Neuronal stem cell (in vitro differentiated cells): ENCODE measurements at regions not wholly inside any gene's neighbourhood (a gene's known extent, or its start where the extent isn't known, plus 50 kb on each side); places are given as distances from the start of the nearest gene placed in this dataset.

Experiments used
- DNase-seq: peaks from one replicate; pipeline ENCODE4 v3.0.0-alpha.2; 2013; ENCODE audit warnings: low spot score
- H2AFZ ChIP-seq: one replicate; pipeline ENCODE4 v1.6.1; 2013; ENCODE audit warnings: mild to moderate bottlenecking, low read length, inconsistent platforms
- H2AK5ac ChIP-seq: 2 replicates; pipeline ENCODE4 v1.6.1; 2013; ENCODE audit warnings: low read depth, mild to moderate bottlenecking, inconsistent platforms, low read length, moderate library complexity, mixed read lengths
- H2BK120ac ChIP-seq: 2 replicates; pipeline ENCODE4 v1.6.1; 2013; ENCODE audit warnings: low read depth, mild to moderate bottlenecking, inconsistent platforms, low read length, moderate library complexity, mixed read lengths
- H2BK12ac ChIP-seq: one replicate; pipeline ENCODE4 v1.6.1; 2013; ENCODE audit warnings: low read length, inconsistent platforms
- H2BK15ac ChIP-seq: 2 replicates; pipeline ENCODE4 v1.6.1; 2013; ENCODE audit warnings: mild to moderate bottlenecking, low read length, inconsistent platforms, mixed read lengths
- H2BK5ac ChIP-seq: one replicate; pipeline ENCODE4 v1.6.1; 2013; ENCODE audit warnings: inconsistent platforms, mild to moderate bottlenecking, low read length, moderate library complexity
- H3K14ac ChIP-seq: one replicate; pipeline ENCODE4 v1.6.1; 2013; ENCODE audit warnings: low read length, inconsistent platforms
- H3K18ac ChIP-seq: 2 replicates; pipeline ENCODE4 v1.6.1; 2013; ENCODE audit warnings: low read length, inconsistent platforms
- H3K23ac ChIP-seq: 2 replicates; pipeline ENCODE4 v1.6.1; 2013; ENCODE audit warnings: low read depth, mild to moderate bottlenecking, mixed read lengths, low read length, inconsistent platforms; ENCODE audit not compliant: poor library complexity
- H3K27ac ChIP-seq: replicated peaks from 3 replicates; pipeline ENCODE4 v1.5.1; 2013; ENCODE audit warnings: low read length, inconsistent platforms
- H3K27me3 ChIP-seq, 3 experiments: 2 replicates each; pipeline ENCODE4 v1.6.1; 2013; ENCODE audit warnings: low read length in 3 of 3, mild to moderate bottlenecking in 2 of 3, inconsistent platforms in 1 of 3, low read depth in 1 of 3, mixed read lengths in 1 of 3, moderate library complexity in 1 of 3; ENCODE audit not compliant: control insufficient read depth in 3 of 3, insufficient read depth in 3 of 3
- H3K36me3 ChIP-seq, 2 donors: replicated peaks in 1 of 2; 2 replicates each; pipeline ENCODE4 v1.6.1; 2013; ENCODE audit warnings: low read length in 2 of 2; ENCODE audit not compliant: control insufficient read depth in 2 of 2, insufficient read depth in 2 of 2
- H3K4ac ChIP-seq: 2 replicates; pipeline ENCODE4 v1.6.1; 2013; ENCODE audit warnings: inconsistent platforms, mild to moderate bottlenecking, low read length, moderate library complexity
- H3K4me1 ChIP-seq, 2 donors: 1 replicate in 1 of 2; 2 replicates in 1 of 2; pipeline ENCODE4 v1.6.1; 2013; ENCODE audit warnings: low read length in 2 of 2, low read depth in 1 of 2; ENCODE audit not compliant: control insufficient read depth in 2 of 2, insufficient read depth in 1 of 2
- H3K4me2 ChIP-seq: one replicate; pipeline ENCODE4 v1.6.1; 2013; ENCODE audit warnings: mild to moderate bottlenecking, low read length, inconsistent platforms; ENCODE audit not compliant: insufficient read depth, poor library complexity, severe bottlenecking
- H3K4me3 ChIP-seq, 2 donors: 2 replicates each; pipeline ENCODE4 v1.5.1; 2013; ENCODE audit warnings: low read length in 2 of 2, mild to moderate bottlenecking in 2 of 2, inconsistent platforms in 1 of 2, moderate library complexity in 1 of 2
- H3K79me1 ChIP-seq: one replicate; pipeline ENCODE4 v1.6.1; 2013; ENCODE audit warnings: low read depth, mild to moderate bottlenecking, inconsistent platforms, low read length, moderate library complexity
- H3K9ac ChIP-seq: one replicate; pipeline ENCODE4 v1.6.1; 2013; ENCODE audit warnings: mild to moderate bottlenecking, low read depth, low read length, inconsistent platforms; ENCODE audit not compliant: poor library complexity
- H3K9me3 ChIP-seq, 2 donors: replicated peaks in 1 of 2; 2 replicates each; pipeline versions ENCODE3 to v1.6.1; 2013; ENCODE audit warnings: low read length in 2 of 2, mild to moderate bottlenecking in 2 of 2, inconsistent platforms in 1 of 2, low read depth in 1 of 2, mixed read lengths in 1 of 2, moderate library complexity in 1 of 2; ENCODE audit not compliant: control insufficient read depth in 2 of 2, insufficient read depth in 1 of 2
- H4K8ac ChIP-seq: one replicate; pipeline ENCODE4 v1.6.1; 2013; ENCODE audit warnings: low read depth, mild to moderate bottlenecking, inconsistent platforms, low read length, moderate library complexity
- H4K91ac ChIP-seq: one replicate; pipeline ENCODE4 v1.6.1; 2013; ENCODE audit warnings: low read length, low read depth, mild to moderate bottlenecking, inconsistent platforms; ENCODE audit not compliant: poor library complexity
- WGBS, 2 donors: extraction: QIAGEN DNeasy Blood & Tissue Kit; methylation state at CpG; one replicate each; pipeline ENCODE4 v1.1.7; 2013; ENCODE audit warnings: missing lambda C conversion rate in 2 of 2, mixed read lengths in 1 of 2; ENCODE audit not compliant: insufficient read length in 2 of 2, insufficient replicate concordance in 1 of 2; ENCODE audit errors: extremely low coverage in 2 of 2; 5-methylcytosine and 5-hydroxymethylcytosine counted together

DNA sequence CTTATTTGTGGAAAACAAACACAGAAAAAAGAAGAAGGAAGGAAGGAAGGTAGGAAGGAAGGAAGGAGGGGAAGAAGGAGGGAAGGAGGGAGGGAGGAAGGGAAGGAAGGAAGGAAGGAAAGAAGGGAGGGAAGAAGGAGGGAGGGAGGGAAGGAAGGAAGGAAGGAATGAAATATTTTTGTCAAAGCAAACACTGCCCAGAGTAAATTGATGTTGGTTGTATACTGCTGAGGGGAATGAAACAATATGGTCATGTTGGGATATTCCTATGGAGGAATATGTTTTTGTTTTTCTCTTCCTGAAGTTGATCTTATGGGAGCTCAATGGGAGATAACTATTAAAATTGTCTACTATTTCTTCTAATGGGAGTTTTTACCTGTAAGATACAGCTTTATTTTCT is 717.5 kb upstream of the LRFN5 start:
- DNase-seq: no peak

DNA sequence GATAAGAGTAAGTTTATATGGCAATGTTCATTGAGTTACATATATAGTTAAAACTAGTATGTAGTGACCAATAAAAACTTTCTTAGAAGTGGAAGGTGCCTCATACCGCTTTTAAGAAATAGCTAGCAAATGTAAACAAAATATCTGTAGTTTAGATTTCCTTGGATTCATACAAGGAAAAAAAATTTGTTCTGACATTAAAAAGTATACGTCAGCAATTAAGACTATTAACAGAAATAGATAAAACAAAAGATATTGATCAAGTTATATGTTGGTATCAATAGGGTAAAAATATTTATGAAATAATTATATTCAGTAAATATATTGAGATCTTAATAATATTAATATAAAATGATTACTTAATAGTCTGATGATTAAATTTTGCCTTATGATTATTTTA is 718.8 kb upstream of the LRFN5 start:
- Histone ChIP-seq H3K18ac (no peak overlapping the region), H3K36me3 (no peaks in the 10 kb centered on the region), H2AFZ (no peak overlapping the region), H2BK15ac (no peak overlapping the region), H3K4ac (no peak overlapping the region), H3K27ac (no peak overlapping the region), H3K4me2 (no peak overlapping the region), H3K27me3 (no peaks in the 10 kb centered on the region), H2BK120ac (no peak overlapping the region), H3K23ac (no peak overlapping the region), H3K9me3 (no peaks in the 10 kb centered on the region), H2BK12ac (no peak overlapping the region), H3K14ac (no peak overlapping the region), H3K4me1 (no peaks in the 10 kb centered on the region), H4K8ac (no peak overlapping the region), H2BK5ac (no peak overlapping the region), H2AK5ac (no peak overlapping the region), H4K91ac (no peak overlapping the region), H3K4me3 (no peak overlapping the region), H3K79me1 (no peaks in the 10 kb centered on the region), H3K9ac (no peak overlapping the region)
- WGBS, 2 donors: no CpG with 5 or more reads among the region's 2 CpGs
- DNase-seq: no peak

More for the DNA sequence above, 717.5 kb upstream of the LRFN5 start:
- H2BK15ac ChIP-seq: no peak overlapping the region
- H3K36me3 ChIP-seq: no peaks in the 10 kb centered on the region
- no peak overlapping the region for H4K91ac ChIP-seq
- no peak overlapping the region for H4K8ac ChIP-seq
- H3K27me3 ChIP-seq: no peaks in the 10 kb centered on the region
- H2AK5ac ChIP-seq: no peak overlapping the region
- H3K4me1 ChIP-seq: no peaks in the 10 kb centered on the region
- no peak overlapping the region for H3K4me2 ChIP-seq
- no peak overlapping the region for H2BK5ac ChIP-seq
- no peak overlapping the region for H3K23ac ChIP-seq
- no peak overlapping the region for H3K14ac ChIP-seq
- H2AFZ ChIP-seq: no peak overlapping the region
- no peak overlapping the region for H3K4ac ChIP-seq
- H3K27ac ChIP-seq: no peak overlapping the region
- no peaks in the 10 kb centered on the region for H3K9me3 ChIP-seq
- no peak overlapping the region for H3K9ac ChIP-seq
- no peak overlapping the region for H3K18ac ChIP-seq
- H2BK12ac ChIP-seq: no peak overlapping the region
- no peak overlapping the region for H3K4me3 ChIP-seq
- no peak overlapping the region for H2BK120ac ChIP-seq
- no peaks in the 10 kb centered on the region for H3K79me1 ChIP-seq

GRCh38 chr14:40870252-40870651 is 736.4 kb upstream of the LRFN5 start:
- no peaks in the 10 kb centered on the region for H3K4me1 ChIP-seq
- no peak overlapping the region for H3K27ac ChIP-seq
- no peak overlapping the region for H4K8ac ChIP-seq
- H2AK5ac ChIP-seq: no peak overlapping the region
- H3K23ac ChIP-seq: no peak overlapping the region
- no peaks in the 10 kb centered on the region for H3K36me3 ChIP-seq
- H3K4me3 ChIP-seq: no peak overlapping the region
- no peak overlapping the region for H2BK15ac ChIP-seq
- no CpG with 5 or more reads among the region's 1 CpG for WGBS, 2 donors
- no peak overlapping the region for H3K9ac ChIP-seq
- H3K4ac ChIP-seq: no peak overlapping the region
- no peak overlapping the region for H3K18ac ChIP-seq
- no peak overlapping the region for H2AFZ ChIP-seq
- H3K79me1 ChIP-seq: no peaks in the 10 kb centered on the region
- no peak overlapping the region for H3K14ac ChIP-seq
- H3K9me3 ChIP-seq: no peaks in the 10 kb centered on the region
- no peak overlapping the region for H2BK5ac ChIP-seq
- H2BK120ac ChIP-seq: no peak overlapping the region
- H3K27me3 ChIP-seq: no peaks in the 10 kb centered on the region
- no peak for DNase-seq
- H4K91ac ChIP-seq: no peak overlapping the region
- H2BK12ac ChIP-seq: no peak overlapping the region
- H3K4me2 ChIP-seq: no peak overlapping the region

DNA sequence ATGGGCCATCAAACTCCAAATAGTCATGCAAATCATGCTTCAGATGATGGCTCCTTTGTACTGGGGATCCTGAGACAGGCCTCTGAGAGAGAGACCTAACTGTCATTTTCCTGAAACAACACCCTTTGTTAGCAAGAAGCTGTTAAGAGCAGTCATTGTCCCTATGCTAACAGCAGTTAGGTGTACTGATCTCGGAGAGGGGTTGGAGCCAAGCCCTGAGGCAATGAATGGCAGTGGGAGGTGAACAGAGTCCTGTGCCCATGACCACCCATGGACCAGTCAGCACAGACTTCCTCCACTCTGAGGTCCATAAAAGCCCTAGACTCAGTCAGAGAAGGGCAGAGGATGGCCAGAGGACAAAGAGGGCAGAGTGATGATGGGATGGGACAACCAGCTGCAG is 747.6 kb upstream of the LRFN5 start:
- Histone ChIP-seq H2BK120ac (no peak overlapping the region), H3K9me3 (no peaks in the 10 kb centered on the region), H3K79me1 (no peaks in the 10 kb centered on the region), H3K27ac (no peak overlapping the region), H3K4me1 (peaks cover 0 to 2% of the 10 kb centered on the region in 2 donors), H2AFZ (no peak overlapping the region), H3K23ac (no peak overlapping the region), H4K91ac (no peak overlapping the region), H3K4me2 (no peak overlapping the region), H2BK12ac (no peak overlapping the region), H3K4me3 (no peak overlapping the region), H3K36me3 (no peaks in the 10 kb centered on the region), H2AK5ac (no peak overlapping the region), H2BK15ac (no peak overlapping the region), H3K27me3 (no peaks in the 10 kb centered on the region), H3K14ac (no peak overlapping the region), H3K18ac (no peak overlapping the region), H3K4ac (no peak overlapping the region), H2BK5ac (no peak overlapping the region), H3K9ac (no peak overlapping the region), H4K8ac (no peak overlapping the region)
- no peak for DNase-seq
- no CpG with 5 or more reads among the region's 1 CpG for WGBS, 2 donors
